ENCODE measurements at regions not wholly inside any gene's neighbourhood (a gene's known extent, or its start where the extent isn't known, plus 50 kb on each side); places are given as distances from the start of the nearest gene placed in this dataset.
"Not testable (repeated sequence)": the region's sequence is repeated elsewhere in the genome, so short reads cannot be mapped to it uniquely, and the experiment has no call there.

DNA sequence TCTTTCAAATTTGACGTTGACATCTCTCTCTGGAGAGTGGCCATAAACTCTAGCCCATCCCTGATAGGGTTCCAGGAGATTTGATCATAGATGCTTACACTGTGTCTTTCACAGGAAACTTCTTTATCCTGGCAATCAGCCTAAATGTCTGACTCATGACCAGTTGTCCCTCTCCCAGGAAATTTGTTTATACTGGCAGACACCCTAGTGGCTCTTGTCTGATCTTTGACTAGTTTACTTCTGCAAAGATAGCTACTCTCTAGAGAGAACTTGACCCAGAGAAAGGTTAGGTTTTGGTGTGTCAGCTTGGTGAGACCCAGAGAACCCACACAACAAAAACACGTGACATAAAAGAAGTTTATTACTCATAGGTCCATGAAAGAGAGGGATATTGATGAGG, 509.8 kb downstream of the CENPC start:
- FAIRE-seq: no peak

DNA sequence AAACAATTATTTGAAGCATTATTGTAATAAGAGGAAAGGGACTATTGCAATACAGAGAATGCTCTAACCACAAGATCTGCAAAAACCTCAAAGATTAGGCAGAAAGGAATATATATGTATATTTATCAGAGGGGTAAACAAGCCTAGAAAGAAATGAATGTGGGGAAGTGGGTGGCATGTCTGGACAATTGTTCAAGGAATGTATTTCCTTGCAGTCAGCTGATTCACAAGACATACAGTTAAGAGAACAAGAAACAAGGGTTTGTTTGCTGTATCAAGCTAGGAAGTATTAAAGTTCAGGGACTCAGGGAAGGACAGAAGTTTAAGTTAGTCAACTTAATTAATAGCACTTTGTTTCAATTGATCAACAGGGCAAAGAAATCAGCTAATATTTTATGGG, 514.7 kb downstream of the CENPC start:
- FAIRE-seq: no peak

DNA sequence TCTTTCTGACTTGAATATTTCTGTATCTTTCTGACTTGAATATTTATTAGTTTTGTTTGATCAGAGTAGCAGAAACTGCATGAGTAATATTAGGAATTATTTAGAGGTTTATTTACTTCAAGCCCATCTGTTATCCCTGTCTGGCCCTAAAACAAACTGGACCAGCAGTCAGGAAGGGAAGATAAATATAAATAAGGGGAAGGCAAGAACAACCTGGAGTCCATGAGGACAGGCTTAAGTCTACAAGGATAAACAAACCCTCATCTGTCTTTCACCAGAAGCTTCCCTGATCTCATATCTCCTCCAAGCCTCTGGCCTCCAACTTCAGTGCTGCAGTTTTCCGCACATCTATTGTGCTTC, 524.9 kb downstream of the CENPC start:
- no peak for FAIRE-seq

DNA sequence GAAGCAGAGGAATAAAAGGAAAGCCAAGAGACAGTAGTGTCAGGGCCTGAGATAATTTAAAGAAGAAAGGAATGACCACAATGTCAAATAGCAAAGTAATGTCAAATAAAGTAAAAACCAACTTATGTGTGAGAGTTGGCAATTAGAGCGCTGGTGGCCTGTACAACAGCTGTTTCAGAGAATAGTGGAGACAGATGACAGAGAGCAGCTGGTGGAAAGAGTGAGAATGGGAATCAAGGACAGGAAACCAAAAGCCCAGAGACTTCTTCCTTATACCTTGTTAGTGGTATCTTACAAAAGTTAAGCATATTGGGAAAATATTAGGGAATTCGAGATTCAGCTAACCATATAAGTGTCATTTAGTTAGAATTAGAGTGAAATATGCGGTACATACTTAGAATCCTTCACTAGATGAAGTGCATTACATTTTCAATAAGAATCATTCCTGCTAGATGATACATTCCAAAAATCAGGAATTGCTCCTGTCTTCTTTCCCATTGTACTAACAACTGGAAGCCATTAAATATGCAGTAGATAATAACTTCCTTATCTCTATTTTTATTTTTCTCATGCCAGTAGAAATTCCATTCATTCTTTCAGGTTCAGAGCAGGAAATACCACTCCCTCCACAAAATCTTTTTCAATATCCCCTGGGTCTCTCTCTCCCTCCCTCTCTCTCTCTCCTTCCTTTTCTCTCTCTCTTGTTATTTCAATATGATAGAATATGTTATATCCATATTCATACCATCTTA, 525.4 kb downstream of the CENPC start:
- no peak for FAIRE-seq

DNA sequence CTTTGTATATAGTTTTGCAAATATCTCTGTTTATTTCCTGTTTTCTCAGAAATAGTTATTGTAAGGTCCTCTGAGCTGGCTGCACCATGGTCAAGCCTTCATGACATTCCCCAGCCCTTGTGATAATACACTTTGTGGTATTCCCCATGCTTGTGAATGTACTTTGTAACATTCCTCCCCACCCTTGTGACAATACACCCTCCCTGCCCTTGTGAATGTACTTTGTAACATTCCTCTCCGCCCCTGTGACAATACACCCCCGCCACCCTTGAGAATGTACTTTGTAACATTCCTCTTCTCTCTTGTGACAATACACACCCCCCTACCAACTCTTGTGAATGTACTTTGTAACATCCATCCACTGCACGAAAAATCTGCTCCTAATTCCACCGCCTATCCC, 530.7 kb downstream of the CENPC start:
- FAIRE-seq: no peak

DNA sequence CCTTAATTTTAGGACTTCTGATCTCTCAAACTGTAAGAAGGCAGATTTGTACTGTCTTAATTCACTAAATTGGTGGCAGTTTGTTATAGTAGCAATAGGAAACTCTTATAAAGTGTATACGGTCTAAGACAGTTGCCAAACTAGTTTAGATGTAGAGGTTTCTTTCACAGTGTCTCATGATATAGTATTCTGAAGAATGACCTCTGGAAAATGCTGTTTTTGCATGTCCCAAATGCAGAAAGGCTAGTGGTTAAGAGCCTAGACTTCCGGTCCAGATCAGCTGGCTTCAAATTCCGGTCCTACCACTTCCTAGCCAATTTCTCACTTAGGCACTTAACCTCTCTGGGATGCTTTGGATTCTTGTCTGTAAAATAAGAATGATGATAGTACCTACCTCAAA, 538.5 kb downstream of the CENPC start:
- FAIRE-seq: no peak

DNA sequence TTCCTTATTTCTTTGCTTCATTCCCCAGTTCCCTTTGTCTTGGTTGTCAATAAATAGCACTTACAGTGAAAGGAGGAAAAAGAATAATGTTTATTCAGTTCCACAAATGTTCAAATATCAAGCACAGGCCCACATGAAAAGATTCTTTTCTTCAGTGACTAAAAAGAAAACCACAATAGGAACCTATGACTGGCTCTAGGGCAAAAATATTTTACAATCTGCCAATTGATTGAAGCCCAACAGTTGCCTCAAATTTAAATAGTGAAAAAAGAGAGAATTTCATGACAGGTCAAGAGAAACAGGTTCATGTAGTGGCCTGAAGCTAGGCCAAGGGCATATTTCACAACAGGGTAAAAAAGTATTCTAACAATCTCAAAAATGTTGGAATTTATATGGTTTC, 553.8 kb downstream of the CENPC start:
- FAIRE-seq: no peak

DNA sequence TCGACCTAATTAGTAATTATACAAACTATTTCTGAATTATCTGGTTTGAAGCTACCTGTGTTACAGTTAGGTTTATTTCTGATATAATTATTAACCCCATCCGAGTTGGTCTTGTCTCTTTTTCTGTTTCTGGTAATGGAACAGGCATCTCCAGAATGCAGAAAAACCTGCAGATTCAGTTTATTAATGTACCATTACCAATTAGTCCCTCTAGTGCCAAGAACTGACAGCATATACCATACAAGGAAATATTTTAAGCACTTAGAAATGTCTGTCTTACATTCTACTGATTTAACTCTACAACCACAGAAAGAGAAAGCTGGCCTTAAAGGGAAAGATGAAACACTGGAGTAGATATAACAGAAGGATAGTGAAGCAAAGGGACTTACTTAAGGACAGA, 570.6 kb downstream of the CENPC start:
- FAIRE-seq: no peak

DNA sequence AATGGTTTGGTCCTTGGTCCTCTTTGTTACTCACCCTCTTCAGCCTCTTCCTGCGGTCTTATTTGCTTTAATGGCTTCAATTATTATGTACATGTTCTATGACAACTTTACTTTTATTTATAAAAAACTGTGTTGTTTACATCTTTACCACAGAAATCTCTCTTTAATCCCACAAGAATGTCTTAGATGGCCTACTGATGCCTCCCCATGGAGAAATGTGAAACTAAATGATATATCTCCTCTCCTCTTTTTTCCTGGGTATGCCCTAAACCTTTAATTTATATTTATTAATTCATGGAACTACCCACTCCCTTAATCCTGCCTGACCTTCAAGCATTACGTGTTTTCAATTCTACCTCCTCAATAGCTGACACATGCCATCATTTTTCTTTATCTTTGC, 573.2 kb downstream of the CENPC start:
- no peak for FAIRE-seq

DNA sequence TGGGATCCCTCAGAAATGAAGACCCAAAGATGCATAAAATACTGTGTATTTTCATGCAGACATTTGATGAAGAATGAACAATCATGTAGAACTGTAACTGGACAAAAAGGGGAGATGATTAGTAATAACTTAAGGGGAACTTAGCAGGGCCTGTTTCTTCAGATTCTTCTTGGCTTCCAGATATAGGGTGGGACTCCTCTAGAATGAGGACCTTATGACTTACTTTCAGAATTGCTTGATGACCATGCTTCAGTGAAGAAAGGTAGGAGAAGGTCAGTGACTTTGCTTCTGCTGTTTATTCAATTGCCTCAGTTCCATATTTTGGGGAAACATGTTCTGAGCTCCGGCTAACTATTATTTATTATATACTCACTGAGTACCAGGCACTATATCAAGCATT, 580.8 kb downstream of the CENPC start:
- no peak for FAIRE-seq

DNA sequence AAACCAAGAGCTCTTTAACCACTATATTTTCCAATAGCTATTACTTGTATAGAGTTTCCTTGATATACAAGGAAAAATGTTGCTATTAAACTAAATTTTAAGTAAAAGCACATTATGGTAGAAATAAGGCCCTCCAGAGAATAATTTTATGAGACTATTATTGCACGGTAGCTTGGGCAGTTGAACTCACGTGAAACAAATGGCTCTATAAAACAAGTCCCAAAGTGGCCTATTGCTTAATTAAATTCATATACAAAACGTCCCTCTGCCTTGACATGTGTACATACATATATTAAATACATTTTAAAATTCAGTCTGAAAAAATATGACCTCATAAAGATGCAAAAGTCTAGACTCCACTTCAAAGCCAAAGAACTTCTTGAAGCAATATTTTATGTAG, 582.2 kb downstream of the CENPC start:
- FAIRE-seq: no peak

DNA sequence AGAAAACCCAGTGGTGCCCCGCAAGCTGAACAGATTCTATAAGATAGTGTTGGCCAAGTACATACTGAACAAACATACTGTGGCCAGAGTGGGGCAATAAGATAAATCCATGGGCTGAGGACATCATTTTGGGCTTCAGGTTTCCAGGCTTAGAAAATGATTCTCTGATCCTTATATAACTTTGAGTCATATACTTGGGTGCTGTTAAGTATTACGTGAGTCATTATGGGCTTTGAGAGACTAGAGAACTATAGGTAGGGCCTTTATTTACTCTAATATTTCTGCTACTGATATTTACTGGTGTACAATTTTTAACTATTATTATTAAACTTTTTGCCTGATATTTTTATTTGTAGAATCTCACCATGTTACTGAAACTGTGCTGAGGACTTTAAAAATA, 586.1 kb downstream of the CENPC start:
- FAIRE-seq: no peak

DNA sequence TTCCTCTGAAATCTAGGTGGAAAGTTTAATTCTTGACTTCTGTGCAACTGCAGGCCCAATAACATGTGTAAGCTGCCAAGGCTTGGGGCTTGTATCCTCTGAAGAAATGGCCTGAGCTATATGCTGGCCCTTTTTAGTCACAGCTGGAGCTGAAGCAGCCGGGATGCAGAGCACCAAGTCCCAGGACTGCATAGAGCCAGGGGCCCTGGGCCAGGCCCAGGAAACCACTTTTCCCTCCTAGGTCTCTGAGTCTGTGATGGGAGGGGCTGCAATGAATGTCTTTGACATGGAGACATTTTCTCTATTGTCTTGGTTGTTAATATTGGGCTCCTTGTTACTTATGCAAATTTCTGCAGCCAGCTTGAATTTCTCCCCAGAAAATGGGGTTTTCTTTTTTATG, 588.5 kb downstream of the CENPC start:
- no peak for FAIRE-seq

DNA sequence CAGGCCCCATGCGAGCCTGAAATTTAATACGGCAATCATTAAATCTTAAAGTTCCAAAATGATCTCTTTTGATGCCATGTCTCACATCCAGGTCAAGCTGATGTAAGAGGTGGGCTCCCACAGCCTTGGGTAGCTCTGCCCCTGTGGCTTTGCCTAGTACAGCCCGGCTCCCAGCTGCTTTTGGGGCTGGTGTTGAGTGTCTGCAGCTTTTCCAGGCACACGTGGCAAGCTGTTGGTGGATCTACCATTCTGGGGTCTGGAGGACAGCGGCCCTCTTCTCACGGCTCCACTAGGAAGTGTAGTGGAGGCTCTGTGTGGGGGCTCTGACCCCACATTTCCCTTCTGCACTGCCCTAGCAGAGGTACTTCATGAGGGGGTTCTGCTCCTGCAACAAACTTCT, 588.9 kb downstream of the CENPC start:
- no peak for FAIRE-seq

DNA sequence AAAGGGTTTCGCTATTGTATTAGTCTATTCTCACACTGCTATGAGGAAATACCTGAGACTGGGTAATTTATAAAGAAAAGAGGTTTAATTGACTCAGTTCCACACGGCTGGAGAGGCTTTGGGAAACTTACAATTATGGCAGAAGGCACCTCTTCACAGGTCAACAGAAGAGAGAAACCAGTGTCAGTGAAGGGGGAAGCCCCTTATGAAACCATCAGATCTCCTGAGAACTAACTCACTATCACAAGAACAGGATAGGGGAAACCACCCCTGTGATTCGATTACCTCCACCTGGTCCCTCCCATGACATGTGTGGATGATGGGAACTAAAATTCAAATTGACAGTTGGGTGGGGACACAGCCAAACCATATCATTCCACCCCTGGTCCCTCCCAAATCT, 589.5 kb downstream of the CENPC start:
- no peak for FAIRE-seq

DNA sequence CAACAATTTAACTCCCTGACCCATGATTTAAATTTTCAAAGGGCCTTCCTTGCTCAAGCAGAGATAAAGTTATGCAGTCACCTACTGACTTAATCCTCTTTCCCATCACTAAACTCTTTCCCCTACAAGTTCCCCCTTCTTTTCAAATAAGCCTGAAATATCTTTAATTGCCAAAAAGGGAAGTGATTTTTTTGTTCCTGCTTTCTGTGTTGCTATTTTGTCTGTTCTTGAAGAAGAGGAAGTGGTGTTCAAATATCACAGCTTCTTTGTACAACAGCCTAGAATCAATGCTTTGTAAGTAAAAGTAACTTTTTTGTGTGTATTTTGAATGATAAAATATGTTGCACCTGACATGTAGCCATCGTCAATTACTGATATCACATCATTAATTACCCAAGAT, 595.9 kb downstream of the CENPC start:
- no peak for FAIRE-seq

DNA sequence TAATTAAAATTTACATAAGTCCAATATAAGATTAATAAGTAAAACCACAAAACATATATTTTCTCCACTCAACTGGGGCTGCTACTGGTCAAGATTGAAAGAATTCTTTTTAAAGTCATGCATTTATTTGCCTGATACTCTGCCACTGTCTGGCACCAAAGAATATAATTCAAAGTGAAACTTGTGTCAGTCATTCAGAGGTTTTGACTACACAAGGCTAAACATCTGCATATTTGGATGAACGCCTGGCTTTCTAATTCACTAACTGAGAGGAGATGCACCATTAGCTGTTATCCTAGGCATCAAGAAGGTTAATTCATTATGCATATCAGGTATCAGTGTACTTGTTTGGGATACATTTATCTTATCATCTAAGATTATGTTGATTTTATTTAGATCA, 598.5 kb downstream of the CENPC start:
- no peak for FAIRE-seq

DNA sequence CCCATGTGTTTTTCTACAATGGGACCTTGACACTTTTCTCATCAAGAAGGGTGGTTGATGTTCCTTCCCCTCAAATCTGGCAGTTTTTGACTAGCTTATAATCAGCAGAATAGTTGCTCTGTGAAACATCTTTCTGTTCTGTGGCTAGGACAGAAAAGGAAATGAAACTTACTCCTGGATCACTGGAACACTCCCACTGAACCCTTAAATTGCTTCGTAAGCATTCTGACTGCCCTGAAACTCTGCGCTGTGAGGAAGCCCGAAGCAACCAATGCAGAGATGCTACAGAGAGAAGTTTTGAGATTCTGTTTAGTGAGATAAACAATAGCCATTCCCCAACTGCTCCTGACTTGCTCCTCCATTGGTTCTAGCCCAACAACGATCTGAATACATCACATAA, 602.2 kb downstream of the CENPC start:
- FAIRE-seq: no peak

DNA sequence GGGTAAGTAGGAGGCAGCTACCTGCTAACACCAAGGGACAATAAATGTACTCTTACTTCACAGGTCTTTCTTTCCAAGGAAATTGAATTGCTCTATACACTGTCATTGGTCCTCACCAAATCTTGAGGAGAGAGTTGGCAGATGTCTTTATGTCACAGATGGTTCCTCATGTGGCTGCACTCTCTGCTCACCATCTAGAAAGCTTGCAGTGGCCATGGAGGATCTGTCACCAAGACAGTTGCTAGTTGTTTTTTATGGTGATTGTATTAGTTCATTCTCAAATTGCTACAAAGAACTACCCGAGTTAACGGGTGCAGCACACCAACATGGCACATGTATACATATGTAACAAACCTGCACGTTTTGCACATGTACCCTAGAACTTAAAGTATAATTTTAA, 613.3 kb downstream of the CENPC start:
- FAIRE-seq: not testable (repeated sequence)

DNA sequence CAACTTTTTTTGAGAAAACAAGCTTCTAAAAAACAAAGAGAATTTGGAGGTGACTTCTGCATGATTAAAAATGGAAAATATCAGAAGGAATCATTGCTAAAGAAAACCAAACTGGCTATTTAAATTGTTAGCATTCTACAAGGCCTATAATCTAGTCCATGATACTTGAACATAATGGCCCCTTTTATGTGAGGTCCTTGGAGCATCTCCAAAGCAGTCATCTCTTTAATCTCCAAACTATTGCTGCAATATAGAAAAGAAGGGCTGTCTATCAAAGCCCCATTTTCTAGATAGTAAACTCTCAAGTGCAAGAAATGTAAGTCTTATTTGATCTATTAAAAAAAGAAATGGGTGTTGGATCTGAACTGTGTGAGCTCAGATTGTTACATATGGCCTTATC, 615.1 kb downstream of the CENPC start:
- no peak for FAIRE-seq

DNA sequence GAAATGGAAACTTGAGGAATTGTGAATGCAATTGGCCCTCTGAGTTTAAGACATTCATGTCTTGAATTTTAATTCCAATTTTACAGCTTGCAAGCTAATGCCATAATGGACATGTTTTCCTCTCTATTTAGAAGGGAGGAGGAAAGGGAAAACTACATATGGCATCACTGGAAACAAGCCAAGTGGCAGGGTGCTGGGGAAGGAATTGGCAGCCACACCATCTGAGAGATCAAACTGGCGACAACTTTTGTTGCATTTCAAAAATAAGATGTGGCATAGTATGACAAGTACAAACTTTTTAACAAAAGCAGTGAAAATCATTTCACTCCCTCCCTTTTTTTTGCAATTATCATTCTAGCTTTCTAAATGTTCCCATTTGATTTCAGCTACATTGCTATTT, 615.6 kb downstream of the CENPC start:
- no peak for FAIRE-seq

DNA sequence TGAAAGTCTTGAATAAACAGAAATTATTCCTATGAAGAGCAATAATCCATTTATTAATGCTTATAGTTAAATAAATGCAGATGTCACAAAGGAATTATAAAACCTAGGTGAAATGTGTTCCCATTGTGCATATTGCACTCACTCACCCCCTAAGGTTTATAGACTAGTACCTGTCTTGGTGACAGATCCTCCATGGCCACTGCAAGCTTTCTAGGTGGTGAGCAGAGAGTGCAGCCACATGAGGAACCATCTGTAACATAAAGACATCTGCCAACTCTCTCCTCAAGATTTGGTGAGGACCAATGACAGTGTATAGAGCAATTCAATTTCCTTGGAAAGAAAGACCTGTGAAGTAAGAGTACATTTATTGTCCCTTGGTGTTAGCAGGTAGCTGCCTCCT, 616.4 kb downstream of the CENPC start:
- FAIRE-seq: not testable (repeated sequence)

DNA sequence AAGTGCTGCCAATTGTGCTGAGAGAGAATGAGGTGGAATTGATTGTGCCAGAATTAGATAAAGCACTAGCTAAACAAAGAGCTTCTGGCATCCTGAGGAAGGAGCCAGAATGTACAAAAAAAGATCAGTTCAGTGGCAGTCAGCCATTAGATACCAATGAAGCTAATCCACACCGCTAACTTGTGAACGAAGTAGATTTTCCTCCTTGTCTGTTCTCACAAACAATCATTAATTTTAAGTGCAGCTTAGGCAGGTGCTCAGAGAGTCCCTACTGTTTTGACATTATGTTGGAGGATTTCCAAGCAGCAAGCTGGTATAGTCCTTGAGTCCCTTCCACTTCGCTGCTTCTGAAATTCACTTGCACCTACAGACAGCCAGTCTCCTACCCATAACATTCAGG, 617.4 kb downstream of the CENPC start:
- FAIRE-seq: no peak

DNA sequence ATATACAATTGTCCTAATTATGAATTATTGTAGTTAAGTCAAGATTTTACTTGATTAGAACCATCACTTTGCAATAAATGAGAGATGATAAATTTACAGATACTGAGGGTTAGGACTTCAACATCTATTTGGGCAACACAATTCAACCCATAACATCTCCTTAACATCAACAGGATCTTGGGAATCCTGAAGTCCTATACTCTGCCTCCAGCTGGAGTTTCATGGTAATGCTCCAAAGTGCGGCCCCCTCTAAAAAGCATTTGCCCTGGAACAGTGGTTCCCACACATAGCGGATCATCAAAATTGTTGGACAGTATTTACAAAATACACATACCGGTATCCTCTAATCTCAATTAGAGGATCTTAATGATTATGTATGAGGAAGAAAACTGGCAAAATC, 618.6 kb downstream of the CENPC start:
- FAIRE-seq: no peak

DNA sequence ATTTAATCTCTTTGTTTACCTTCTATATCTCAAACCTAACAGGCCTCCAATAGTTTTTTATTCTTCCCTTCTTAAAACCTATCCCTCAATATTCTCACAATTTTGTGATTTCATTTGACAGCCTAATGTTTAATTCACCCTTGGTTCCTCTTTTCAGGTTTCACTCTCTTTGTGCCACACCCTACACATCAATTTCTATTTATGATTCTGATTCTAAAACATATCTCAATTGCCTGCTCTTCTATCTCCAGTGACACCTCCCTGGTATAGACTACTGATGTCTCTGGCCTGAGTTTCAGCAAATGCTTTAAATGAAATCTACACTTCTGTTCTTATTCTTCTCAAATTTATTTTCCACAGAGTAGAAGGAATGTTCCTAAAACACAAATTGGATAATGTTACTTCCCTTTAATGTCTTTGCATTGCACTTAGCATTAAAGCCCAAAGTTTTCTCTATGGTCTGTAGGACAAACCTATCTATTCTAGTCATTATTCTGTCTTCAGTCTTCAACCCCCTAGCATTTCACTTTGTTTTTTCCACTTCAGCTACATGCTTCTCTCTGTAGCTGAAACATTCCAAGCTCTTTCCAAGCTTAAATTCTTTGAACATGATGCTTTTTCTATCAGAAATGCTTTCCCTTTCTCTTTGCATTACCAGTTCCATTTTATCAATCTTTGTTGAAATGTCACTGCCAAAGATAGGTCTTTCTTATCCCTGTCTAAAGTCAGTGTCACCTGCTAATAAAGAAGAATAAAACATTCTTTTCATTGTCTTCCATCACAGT, 622.0 kb downstream of the CENPC start:
- no peak for FAIRE-seq

Data from A204.1 (cell line).